HG03135 (cell line): ENCODE measurements at regions not wholly inside any gene's neighbourhood (a gene's known extent, or its start where the extent isn't known, plus 50 kb on each side); places are given as distances from the start of the nearest gene placed in this dataset.

Experiments used
- ATAC-seq: cut with Tn5 transposase; IDR thresholded peaks from one replicate; pipeline ENCODE4 v1.9.1; 2021; ENCODE audit warnings: mild to moderate bottlenecking, moderate library complexity; ENCODE audit not compliant: unreplicated experiment

DNA sequence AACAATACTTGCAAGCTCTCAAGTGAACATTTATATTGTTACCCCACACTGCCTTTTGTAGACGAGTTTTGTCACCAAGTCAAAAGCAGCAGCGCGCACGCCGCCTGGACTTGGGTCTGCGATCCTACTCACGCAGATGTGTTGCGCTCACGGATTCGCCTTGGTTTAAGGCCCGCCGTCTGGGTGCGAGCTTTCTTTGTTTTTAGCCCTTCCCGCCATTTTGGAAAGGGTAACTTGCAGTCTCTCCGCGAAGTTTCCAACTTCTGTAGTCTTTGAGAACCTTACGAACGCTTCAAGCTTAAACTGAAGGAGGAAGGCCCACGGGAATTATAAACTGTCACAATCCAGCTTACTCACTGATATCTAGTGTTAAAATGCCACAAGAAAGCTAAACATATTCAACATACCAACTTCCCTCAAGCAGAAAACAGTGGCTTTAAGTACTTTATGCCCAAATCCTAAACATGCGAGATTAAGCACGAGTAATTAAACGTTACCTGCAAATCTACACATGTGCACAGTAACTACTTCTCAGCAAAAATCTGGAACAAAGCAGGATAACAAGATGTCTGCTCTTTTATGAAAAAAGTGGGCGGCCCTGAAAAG lies 80.4 kb upstream of the BTN3A2 start:
- no peak for ATAC-seq

DNA sequence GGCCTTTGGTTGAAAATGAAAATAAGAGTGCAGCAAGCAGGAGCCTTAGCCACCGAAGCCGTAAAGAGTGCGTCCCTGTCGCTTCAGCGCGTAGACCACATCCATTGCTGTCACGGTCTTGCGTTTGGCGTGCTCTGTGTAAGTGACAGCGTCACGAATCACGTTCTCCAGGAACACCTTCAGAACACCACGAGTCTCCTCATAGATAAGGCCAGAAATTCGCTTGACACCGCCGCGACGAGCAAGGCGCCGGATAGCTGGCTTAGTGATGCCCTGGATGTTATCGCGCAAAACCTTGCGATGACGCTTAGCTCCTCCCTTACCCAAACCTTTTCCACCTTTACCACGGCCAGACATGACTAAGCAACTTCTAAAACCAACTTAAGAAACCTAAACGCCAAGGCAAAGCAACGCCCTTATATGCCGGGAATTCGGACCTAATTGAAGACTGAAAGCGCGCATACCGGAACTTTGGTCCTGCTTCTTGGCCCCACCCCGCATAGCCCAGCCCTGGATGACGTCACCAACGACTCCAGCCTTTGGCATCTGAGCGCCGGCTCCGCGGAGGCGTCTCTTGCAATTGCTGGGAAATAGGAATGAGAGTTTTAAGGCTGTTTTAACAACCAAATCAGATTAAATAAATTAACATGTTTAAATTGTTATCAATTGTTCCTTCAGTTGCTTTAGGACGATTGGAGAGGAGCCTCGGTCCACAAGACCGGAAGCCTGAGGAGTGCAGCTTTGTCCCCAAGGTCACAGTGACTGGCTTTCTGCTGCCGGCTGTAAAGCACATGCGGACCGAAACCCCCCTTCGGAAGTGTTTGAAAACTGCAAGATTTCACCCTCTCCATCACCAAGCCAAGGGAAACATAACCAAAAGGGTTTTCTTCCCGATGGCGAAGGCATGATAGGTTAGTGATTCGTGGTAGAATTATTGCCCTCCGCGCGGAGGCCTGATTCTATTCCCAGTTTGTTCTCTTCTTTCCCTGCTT lies 79.6 kb upstream of the BTN3A2 start:
- peak; percentile 71 for ATAC-seq

DNA sequence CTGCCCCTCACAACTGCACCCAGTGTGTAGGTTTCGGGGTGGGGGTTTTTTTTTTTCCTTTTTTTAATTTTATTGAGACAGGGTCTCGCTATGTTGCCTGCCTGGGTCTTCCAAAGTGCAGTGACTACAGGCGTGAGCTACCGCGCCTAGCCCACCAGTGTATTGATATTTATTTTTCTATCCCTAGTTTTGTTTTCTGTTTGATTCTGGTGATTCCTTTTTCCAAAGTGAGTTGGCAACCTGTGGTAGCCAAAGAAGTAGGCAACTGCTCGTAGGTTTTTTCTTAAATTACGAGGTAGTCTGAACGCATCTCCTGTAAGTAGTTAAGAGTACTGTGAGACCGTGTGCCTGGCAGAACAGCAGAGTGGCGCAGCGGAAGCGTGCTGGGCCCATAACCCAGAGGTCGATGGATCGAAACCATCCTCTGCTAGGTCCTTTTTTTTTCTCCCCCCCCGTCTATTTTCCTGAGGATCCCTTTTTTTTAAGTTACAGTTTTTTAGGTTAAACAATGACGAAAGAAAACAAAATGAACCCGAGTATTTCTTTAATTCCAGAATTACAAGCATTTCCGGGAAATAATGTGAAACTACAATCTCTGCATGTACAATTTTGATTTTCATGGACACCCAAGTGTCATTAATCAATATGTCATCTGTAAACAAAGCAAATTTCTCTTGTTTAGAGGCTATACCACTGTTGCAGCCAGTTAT lies 78.7 kb upstream of the BTN3A2 start:
- no peak for ATAC-seq

DNA sequence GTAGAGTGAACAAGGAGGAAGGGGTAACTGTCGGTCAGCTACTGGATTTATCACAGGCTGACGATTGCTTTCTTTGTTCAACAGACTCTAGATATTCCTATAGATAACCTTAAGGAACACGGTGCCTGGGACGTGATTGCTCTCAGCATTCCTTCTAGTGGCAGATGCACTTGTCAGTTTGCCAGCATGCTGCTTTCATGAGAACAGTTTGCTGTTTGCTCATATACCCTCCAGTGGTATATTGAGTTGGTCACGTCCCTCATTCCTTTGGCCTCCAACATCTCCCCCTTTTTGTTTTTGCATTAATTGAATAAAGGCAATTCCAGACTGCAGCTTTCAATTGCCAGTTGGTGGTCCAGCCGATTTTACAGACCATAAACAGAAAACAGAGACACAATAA lies 76.8 kb upstream of the BTN3A2 start:
- no peak for ATAC-seq

DNA sequence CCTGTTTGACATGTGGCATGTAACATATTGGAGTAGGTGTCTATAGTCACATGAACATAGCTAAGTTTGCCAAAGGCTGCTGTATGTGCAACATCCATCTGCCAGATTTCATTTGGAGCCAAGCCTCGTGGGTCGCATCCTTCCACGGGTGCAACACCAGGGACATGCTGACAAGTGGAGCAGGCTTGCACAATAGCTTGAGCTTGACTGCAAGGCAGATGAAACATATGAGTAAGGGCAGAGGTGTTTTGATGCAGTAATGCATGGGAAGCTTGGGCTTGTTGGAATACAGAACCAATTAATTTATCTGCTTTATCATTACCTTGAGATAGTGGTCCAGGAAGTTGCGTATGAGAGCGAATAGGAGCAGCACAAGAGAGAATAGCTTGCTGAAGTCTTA lies 74.1 kb upstream of the BTN3A2 start:
- no peak for ATAC-seq

DNA sequence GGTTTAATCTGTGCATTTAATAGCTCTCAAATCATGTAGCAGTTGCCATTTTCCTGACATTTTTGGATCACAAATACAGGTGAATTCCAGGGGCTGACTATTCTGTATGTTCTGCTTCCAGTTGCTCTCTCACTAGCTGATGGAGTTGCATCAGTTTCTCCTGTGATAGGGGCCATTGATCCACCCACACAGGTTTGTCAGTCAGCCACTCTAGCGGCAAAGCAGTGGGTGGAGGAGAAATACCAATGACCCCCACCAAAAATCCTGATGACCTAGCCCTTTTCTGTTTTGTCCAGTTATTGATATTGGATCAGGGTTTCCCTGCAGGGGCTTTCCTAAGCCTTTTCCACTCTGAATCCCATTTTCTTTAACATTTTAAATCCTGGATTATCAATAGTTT lies 72.3 kb upstream of the BTN3A2 start:
- no peak for ATAC-seq

DNA sequence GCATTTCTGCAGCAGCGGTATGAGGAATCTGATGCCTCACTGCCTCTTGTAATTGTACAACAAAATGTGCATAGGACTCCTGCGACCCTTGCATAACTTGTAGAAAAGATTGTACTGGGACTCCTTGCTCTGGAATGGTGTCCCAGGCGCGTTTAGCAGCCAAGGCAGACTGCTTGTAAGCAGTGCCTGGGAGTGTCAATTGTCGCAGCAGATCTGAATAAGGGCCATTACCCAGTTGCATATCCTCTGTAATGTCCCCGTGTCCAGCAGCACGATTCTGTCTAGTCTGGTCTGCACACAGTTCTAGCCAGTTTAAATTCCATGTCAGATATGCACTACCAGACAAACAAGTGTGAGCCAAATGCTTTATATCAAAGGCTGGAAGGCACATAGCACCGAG lies 70.7 kb upstream of the BTN3A2 start:
- no peak for ATAC-seq

DNA sequence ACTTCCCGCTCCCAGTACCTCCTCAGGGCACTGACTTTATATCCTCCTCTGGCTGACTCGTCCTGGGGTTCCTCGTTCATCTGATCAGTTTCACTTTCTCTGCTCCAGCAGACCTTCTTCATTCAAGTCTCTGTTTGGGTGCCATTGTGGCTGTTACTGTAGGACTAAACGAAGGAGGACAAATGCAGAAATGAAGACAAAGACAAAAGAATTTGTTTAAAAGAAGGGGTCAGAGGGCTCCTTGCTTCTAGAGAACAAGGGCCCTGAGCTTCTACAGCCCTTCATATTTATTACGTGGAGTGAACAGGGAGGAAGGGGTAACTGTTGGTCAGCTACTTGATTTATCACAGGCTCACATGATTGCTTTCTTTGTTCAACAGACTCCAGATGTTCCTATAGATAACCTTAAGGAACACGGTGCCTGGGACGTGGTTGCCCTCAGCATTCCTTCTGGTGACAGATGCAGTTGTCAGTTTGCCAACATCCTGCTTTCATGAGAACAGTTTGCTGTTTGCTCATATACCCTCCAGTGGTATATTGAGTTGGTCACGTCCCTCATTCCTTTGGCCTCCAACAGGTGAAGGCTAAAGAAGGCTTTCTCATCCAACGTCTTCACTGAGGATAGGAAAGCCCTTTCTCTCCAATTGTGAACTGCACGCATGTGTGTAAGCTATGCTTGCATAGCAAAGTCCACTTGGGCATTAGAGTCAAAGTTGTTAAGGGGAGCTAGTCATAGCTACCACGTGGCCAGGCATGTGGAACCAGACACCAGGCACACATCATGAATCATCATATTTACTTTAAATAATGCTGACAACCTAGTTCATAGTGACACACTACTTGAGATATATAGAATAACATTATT lies 69.1 kb upstream of the BTN3A2 start:
- no peak for ATAC-seq

DNA sequence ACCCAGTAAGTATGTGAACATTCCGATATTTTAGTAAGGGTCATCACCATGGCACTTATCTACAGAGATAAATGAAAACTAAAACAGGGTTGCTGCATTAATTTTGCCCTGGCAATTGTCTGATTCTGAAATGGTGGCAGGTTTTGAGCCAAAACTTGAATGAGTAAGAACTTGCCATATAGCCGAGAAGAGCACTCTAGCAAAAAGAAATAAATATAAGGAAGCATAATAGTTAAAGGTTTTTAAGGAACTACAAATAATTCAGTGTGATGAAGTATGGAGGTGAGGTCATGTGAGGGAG lies 68.5 kb upstream of the BTN3A2 start:
- no peak for ATAC-seq

DNA sequence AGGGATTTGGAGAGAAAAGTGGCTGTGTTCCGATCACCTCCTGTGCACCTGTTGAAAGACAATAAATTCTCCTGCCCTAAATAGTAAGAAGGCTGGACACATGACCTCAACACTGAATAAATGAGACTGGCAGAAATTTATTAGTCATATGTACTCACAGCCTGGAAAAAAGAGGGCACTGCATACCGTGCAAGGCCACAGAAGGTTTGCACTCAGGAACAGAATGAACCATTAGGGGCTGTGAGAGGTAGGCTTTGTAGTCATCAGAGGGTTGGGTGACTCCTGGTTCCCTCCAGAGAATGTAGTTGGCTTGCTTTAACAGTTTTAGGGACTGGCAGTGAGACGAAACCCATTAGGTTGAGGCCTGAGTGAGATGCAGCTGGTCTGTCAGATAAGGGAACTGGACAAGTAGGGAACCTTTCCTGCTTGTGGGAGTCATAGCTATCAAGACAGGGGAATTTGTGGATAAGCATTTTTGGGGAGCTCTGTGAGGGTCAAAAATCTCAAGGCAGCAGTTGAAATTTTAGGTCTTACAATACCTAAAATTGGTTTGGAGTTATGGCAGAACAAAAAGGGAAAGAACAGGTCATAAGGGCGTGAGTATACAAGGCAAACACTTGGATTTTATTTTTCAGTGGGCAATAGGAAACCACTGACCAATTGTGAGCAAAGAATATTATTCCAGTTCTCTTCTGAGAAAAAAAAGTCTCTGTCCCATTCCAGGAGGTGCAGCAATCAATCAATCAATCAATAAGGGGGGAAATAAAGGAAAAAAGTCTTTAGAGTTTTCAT lies 67.9 kb upstream of the BTN3A2 start:
- ATAC-seq = no peak

DNA sequence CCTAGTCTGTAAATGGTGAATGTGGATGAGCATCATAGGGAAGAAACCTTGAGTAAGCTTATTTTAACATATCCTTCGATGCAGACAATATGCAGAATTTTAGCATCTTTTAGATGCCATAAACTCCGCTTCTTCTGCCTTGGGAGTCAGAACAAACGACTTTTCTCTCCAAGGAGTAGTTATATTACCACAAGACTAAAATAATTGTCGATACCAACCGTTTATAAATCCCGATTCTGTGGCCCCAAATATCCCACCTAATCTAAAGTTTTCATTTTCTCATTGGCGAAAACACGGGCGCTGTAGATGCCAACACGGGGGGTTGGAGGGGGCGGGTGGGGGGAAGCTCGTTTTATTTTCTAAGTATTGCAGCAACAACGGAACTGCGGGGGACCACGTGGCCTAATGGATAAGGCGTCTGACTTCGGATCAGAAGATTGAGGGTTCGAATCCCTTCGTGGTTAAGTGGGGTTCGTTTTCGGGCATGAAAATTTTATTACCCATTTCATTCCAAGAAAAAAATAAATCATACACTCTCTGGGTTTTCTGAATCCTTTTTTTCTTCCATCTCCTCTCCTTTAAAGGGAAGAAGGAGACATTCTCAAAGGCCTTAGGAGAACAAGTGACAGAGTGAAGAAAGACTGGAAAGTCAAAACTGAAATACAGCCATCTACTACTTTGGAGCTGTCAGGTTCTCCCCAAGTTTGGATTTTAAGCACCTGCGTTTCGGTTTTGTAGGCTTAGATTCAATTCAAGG lies 65.5 kb upstream of the BTN3A2 start:
- ATAC-seq = no peak

DNA sequence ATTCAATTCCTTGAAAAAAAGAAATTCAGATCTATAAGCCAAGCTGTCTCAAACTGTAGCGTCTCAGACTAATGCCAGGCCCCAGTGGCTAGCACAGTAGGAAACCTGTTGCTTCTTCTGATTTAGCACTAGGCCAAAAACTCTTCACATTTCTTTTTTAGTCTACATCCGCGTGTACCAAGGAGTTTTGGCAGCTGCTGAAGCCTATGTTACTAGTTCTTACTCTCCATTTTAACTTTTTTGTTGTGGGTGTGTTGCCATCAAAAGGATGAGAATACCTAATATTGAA lies 65.0 kb upstream of the BTN3A2 start:
- ATAC-seq = no peak

DNA sequence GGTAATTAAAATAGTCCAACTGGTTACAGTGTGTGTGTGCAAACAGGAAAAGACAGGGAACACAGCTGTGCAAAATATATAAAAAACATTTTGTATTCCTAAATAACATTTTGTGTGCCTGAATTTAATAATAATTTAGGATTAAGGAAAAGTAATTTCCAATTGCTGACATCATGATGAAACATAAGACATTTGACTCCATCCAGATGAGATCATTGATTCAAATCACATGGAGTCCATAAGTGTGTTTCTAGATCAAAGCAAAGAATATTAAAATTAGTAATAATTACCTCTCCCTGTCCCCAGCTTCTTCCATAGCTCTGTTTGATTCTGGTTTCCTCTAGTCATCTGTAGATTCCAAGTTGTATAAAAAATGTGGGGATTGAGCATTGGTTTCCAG lies 64.6 kb upstream of the BTN3A2 start:
- no peak for ATAC-seq

DNA sequence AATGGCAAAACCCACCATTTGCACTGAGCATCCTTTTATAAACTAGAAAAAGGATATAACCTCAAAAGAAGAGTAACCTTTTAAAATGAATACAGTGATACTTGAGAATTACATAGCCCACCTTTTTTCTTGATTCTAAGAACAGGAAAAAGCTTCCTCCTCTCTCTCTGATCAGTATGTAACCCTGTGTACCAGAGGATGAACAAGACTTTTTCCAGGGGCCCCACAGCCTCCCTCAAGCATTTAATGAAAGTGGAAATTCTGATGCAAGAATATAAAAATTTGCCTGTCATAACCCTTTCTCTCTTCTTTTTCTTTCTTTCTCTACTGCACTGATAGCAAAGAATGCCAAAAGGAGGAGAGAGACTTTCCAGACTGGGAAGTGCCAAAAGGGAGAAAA lies 64.2 kb upstream of the BTN3A2 start:
- no peak for ATAC-seq

DNA sequence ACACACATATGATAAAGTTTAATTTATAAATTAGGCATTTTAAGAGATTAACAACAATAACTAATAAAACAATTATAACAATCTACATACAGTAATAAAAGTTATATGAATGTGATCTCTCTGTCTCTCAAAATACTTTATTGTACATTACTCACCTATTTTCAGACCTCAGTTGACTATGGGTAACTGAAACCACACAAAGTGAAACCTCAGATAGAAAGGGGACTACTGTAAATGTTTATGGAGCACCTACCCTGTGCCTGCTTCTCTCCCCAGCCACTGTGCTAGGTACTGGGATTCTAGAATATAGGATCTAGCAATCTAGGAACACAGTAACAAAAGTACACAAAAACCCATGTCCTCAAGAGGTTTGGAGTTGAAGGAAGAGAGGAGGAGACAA lies 63.4 kb upstream of the BTN3A2 start:
- ATAC-seq = no peak

DNA sequence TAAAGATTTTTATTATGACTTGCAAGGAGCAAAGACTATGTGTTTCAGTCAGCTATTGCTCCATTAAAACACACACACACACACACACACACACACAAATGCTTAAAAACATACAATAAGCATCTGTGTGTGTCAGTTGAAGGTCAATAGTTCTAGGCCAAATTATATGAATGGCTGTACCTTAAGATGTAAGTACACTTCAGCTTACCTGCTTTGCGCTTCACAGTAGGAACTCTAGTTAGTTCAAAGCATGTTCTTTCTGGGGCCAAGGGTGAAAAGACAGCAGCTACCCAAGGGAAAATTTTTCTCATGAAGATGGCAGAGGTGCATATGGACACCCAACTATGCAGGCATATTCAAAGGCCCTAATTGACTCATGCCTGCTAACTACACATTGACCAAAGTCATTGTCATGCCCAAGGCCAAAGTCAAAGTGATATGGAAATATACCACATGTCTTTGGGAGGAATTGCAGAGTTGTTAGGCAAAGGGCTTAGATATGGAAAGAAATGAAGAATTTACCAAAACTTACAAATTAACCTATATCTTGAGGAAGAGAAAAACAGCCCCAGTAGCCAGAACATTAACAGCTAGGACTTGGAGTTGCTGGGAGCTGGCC lies 61.9 kb upstream of the BTN3A2 start:
- ATAC-seq = no peak

DNA sequence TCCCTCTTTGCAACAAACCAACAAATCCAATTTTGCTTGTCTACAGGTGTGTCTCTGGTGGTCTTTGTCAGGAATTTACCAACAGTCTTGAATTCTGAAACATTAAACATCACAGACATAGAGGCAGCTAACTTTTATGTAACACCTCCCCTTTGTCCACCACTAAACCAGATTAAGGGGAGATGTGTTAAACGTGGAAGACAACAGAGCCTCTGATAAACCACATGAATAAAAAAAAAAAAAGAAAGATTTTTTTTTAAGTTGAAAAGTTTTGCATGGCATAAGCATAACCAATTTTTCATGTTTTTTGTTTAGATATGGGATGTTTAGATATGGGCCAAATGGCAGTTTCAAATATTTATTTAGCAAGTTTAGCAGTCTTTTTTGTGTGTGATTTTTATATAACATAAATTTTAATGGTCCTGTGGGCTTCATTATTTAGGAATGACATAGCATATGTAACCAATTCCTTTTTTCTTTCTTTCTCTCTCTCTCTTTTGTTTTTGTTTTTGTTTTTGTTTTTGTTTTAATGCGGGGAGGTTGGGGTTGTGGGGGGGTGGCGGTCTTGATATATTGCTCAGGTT lies 60.7 kb upstream of the BTN3A2 start:
- ATAC-seq = no peak

DNA sequence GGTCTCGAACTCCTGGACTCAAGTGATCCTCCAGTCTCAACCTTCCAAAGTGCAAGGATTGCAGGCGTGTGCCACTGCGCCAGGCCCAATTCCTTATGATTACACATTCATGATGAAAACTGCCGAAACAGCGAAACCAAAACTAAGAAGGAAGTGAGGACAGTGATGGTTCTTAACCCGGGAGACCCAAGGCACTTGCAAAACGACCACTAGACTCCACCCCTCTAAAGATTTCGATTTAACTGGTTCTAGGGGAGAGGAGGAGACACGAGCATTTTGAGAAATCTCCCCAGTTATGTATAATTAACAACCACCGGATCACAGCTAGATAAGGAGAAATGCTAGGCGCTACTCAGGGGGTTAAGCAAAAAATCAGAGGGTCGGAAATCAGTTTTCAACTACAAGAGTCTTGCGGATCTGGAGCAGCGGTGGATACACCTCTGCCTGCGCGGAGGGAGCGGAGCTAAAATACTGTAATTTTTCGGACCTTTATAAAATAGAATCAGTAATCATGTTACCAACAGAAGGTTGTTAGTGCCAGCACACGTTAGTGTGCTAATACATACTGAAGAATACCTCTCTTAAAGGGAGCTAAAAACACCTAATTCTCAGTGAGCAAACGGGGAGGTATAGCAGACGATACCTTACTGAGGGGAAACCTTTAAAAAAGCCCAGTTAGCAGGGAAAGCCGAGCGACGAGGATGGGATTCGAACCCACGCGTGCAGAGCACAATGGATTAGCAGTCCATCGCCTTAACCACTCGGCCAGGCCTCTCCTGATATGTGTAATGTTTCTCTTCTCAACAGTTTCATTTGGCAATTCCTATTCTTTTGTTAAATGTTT lies 60.0 kb upstream of the BTN3A2 start:
- peak; percentile 39 for ATAC-seq
